Stimulated activated effector memory CD8-positive, alpha-beta T cell treated with anti-CD3 and anti-CD28 coated beads, Interleukin-12 subunit alpha, Interleukin-12 subunit beta, amount 100 ng/mL, for 72 hours (primary cell): ENCODE measurements at regions not wholly inside any gene's neighbourhood (a gene's known extent, or its start where the extent isn't known, plus 50 kb on each side); places are given as distances from the start of the nearest gene placed in this dataset.
"Not testable (repeated sequence)": the region's sequence is repeated elsewhere in the genome, so short reads cannot be mapped to it uniquely, and the experiment has no call there.

ENCODE experiments used
- ATAC-seq: fragments of 150-1000 bp; cut with Tn5 transposase; 2 replicates; pipeline ENCODE4 v1.10.0; 2021
- DNase-seq, 2 donors: peaks; one replicate each; pipeline ENCODE4 v3.0.0; 2021 to 2022; ENCODE audit warnings: low spot score in 2 of 2
- H3K27ac Mint-ChIP-seq: one replicate; pipeline ENCODE4 v1.8.0; 2022; ENCODE audit warnings: mild to moderate bottlenecking, mixed read lengths
- H3K36me3 Mint-ChIP-seq: one replicate; pipeline ENCODE4 v1.8.0; 2022; ENCODE audit warnings: mild to moderate bottlenecking, mixed read lengths
- H3K4me1 Mint-ChIP-seq: one replicate; pipeline ENCODE4 v1.8.0; 2022; ENCODE audit warnings: mixed read lengths
- H3K4me3 Mint-ChIP-seq: one replicate; pipeline ENCODE4 v1.8.0; 2022; ENCODE audit warnings: mild to moderate bottlenecking, mixed read lengths
- H3K9me3 Mint-ChIP-seq: one replicate; pipeline ENCODE4 v1.8.0; 2022; ENCODE audit warnings: mixed read lengths

DNA sequence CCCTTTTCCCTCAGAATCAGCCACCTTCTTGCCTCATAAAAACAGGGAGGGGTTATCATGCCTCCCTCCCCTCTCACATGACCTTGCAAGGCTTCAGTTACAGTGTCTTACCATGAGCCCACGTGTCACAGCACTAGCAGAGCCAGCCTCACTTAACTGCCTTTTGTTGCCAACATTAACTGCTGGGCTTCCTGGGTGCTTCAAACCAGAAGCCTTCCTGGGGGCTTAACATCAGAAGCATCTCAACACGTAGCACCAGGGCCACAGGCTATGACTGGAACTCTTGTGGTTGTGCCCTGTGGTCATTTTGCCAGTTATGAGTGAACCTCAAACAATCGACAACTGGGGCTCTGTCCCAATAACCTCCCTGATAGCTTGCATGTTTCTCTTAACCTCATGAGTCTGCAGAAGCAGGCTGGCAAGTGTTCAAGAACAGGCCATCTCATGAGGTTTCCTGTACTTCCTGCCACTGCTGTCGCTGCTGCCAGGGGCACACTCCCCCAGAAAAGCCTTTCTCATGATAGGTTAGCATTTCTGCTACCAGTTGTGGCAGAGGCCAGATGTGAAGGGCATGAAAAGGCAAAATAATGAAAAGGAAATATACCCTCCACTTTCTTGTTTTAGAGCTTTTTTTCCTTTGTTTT, 132.2 kb downstream of the GLUL start:
- peak; percentile 36 to 84 for DNase-seq

DNA sequence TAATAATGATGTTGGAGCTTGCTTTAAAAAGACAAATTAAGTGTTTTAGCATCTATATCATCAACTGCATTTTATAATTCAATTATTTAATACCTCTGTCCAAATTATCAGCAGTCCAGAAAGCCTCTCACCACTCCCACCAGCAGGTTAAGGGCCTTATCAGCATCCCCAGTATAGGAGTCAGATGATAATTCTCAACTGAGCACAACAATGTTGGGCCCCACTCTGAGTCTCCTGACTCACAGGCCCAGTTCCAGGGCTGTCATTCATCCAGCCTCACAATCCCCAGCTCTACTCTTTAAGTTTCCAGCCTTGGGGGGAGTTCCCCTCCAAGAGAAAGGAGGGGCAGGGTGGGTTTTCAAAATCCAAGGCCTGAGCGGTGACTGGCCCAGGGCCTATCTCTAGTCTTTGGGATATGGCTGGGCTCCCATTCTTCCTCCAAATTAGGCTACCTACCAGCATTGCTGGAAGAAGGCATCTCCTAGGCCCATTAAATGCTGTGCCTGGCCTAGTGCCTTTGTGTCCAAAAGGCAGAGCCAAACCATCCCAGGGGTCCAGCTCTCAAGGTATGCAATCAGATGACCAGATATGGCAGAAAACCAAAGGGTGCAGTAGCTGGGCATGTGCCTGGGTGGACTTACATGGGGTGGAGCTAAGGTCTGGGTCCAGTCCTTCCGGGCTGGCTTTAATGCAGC, 134.1 kb downstream of the GLUL start:
- DNase-seq (no peak), ATAC-seq (no peak)
- H3K36me3 Mint-ChIP-seq: no peaks in the 10 kb centered on the region
- peaks cover 4% of the 10 kb centered on the region for H3K9me3 Mint-ChIP-seq
- H3K27ac Mint-ChIP-seq: peak overlapping the region; percentile 77
- H3K4me3 Mint-ChIP-seq: no peak overlapping the region
- H3K4me1 Mint-ChIP-seq: peaks cover 49% of the 10 kb centered on the region

More for the DNA sequence above, 132.2 kb downstream of the GLUL start:
- peak; percentile 98 for ATAC-seq
- Mint-ChIP-seq H3K9me3 (peaks cover 4% of the 10 kb centered on the region), H3K4me1 (peaks cover 47% of the 10 kb centered on the region), H3K4me3 (peak overlapping the region; percentile 66), H3K27ac (peak overlapping the region; percentile 96), H3K36me3 (no peaks in the 10 kb centered on the region)

DNA sequence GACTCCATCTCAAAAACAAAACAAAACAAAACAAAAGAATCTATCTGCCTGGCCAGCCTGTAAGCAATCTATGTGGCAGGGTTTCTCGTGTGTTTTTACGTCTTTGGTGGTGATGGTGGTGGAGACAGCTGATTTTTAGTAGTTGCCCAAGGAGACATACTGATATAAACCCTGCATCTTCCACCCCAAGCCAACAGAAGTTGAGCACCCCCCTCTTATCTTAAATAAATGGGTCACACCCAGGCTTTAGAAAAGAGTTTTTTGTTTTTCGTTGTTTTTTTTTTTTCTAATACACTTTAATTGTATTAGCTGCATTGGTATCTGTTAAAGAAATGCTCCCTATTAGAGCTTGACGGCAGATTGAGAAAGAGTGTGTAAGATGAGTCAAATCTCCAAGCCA, 134.7 kb downstream of the GLUL start:
- Mint-ChIP-seq H3K4me1 (peaks cover 43% of the 10 kb centered on the region), H3K27ac (peak overlapping the region; percentile 77), H3K9me3 (peaks cover 4% of the 10 kb centered on the region), H3K36me3 (no peaks in the 10 kb centered on the region), H3K4me3 (no peak overlapping the region)
- DNase-seq: no peak
- ATAC-seq: no peak

DNA sequence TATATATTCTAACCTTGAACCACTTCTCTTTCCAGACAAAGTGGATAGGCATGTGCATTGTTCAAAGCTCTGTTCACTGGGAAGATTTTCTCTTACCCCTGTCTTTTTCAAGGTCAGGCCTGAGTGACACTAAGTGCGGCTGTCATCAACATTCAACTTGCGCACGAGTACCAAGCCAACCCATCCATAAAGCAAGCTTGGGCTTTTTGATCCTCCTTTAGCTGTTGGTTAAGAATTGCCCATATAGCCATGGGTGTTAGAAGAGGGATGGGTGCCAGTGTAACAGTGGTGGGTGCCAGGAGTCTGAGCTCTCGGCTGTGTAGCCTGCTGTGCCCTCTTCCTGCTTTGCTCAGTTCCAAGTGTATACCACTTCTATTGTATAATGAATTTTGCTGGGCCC, 136.1 kb downstream of the GLUL start:
- Mint-ChIP-seq H3K36me3 (no peaks in the 10 kb centered on the region), H3K27ac (no peak overlapping the region), H3K4me3 (no peak overlapping the region)

DNA sequence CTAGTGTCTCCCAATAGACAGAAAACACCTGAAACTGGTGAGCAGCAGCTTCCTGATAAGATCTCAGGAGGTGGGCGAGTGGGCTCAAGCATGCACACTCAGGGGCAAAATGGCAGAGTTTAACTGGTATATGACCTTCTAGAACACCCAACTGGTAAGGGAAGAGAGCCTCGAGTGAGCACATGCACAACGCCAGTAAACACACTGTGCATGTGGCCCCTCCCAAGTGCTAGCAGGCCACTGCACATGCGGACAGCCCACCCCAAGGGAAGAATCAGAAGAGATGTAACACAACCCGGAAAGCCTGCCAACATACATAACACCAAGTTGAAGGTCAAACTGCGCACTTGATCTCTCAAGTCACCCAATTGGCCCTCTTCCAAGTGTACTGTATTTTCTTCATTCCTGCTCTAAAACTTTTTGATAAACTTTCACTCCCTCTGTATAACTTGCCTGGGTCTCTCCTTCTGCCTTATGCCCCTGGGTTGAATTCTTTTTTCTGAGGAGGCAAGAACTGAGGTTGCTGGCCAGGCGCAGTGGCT, 138.2 kb downstream of the GLUL start:
- DNase-seq: no peak
- Mint-ChIP-seq H3K36me3 (peaks cover 7% of the 10 kb centered on the region), H3K9me3 (no peaks in the 10 kb centered on the region), H3K27ac (no peak overlapping the region), H3K4me3 (no peak overlapping the region), H3K4me1 (peaks cover 29% of the 10 kb centered on the region)
- no peak for ATAC-seq

More for the DNA sequence above, 136.1 kb downstream of the GLUL start:
- H3K4me1 Mint-ChIP-seq: peaks cover 29% of the 10 kb centered on the region
- ATAC-seq: no peak
- peaks cover 4% of the 10 kb centered on the region for H3K9me3 Mint-ChIP-seq
- no peak for DNase-seq

DNA sequence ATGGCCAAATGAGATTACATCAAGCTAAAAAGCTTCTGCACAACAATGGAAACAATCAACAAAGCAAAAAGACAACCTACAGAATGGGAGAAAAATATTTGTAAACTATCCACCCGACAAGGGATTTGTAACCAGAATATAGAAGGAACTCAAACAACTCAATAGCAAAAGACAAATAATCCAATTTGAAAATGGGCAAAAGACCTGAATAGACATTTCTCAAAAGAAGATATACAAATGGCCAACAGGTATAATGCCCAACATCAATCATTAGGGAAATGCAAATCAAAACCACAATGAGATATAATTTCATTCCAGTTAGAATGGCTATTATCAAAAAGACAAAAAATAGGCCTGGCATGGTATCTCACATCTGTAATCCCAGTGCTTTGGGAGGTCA, 140.0 kb downstream of the GLUL start:
- H3K36me3 Mint-ChIP-seq: peaks cover 7% of the 10 kb centered on the region
- no peak overlapping the region for H3K4me3 Mint-ChIP-seq
- no peaks in the 10 kb centered on the region for H3K9me3 Mint-ChIP-seq
- ATAC-seq: no peak
- H3K4me1 Mint-ChIP-seq: peaks cover 31% of the 10 kb centered on the region
- H3K27ac Mint-ChIP-seq: no peak overlapping the region
- DNase-seq: no peak

DNA sequence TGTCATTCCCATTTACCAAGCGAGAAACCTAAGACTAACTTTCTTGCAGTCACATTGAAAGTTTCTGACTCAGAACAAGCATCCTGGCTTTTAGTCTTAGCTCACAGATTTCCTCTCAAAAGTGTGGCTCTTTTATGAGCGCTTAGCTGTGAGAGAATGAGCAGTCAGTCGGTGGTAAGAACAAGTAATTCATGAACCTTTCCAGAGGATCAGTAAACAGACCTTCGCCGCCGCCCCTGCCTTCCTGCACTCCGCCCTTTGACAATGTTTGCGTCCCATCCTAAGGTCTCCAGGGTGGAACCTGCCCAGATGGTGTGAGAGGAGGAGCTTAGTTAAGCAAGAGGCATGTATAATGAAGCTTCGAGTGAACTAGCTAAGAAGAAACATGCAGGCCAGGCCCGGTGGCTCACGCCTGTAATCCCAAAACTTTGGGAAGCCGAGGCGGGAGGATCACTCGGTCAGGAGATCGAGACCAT, 142.4 kb downstream of the GLUL start:
- peak in 1 of 2 donors; percentile 72 for DNase-seq
- H3K4me1 Mint-ChIP-seq: peaks cover 31% of the 10 kb centered on the region
- H3K36me3 Mint-ChIP-seq: peaks cover 7% of the 10 kb centered on the region
- H3K9me3 Mint-ChIP-seq: no peaks in the 10 kb centered on the region
- peak overlapping the region; percentile 86 for H3K27ac Mint-ChIP-seq
- ATAC-seq: peak; percentile 94
- H3K4me3 Mint-ChIP-seq: peak overlapping the region; percentile 48

DNA sequence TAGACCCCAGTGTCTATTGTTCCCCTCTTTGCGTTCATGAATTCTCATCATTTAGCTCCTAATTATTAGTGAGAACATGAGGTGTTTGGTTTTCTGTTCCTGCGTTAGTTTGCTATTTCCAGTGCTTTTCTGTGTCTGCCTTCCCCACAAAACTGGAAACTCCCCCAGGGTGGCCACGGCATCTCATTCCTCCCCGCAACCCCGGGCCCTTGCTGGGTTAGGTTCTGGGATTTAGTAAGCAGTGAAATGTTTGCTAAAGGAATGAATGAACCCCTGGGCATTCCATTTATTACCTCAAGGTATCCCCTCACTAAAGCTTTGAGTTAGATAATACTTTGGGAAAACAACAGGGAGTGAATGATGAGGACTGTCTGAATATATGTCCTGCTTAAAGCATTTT, 142.9 kb downstream of the GLUL start:
- ATAC-seq (peak; percentile 78), DNase-seq (peak in 1 of 2 donors; percentile 85)
- peaks cover 7% of the 10 kb centered on the region for H3K36me3 Mint-ChIP-seq
- no peaks in the 10 kb centered on the region for H3K9me3 Mint-ChIP-seq
- H3K4me1 Mint-ChIP-seq: peaks cover 31% of the 10 kb centered on the region
- peak overlapping the region; percentile 86 for H3K27ac Mint-ChIP-seq
- H3K4me3 Mint-ChIP-seq: peak overlapping the region; percentile 48

DNA sequence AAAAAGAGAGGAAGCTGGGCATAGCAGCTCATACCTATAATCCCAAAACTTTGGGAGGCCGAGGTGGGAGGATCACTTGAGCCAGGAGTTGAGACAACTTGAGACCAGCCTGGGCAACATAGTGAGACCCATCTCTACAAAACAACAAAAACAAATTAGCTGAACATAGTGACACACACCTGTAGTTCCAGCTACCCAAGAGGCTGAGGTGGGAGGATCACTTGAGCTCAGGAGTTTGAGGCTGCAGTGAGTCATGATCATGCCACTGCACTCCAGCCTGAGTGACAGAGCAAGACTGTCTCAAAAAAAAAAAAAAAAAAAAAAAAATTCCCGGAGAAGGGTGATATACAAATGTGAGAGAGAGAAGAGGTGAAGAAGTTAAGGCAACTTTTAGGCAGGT, 143.8 kb downstream of the GLUL start:
- peaks cover 26% of the 10 kb centered on the region for H3K4me1 Mint-ChIP-seq
- ATAC-seq, H3K9me3 Mint-ChIP-seq, H3K36me3 Mint-ChIP-seq, DNase-seq, H3K27ac Mint-ChIP-seq: not testable (repeated sequence)
- peak overlapping the region; percentile 48 for H3K4me3 Mint-ChIP-seq

DNA sequence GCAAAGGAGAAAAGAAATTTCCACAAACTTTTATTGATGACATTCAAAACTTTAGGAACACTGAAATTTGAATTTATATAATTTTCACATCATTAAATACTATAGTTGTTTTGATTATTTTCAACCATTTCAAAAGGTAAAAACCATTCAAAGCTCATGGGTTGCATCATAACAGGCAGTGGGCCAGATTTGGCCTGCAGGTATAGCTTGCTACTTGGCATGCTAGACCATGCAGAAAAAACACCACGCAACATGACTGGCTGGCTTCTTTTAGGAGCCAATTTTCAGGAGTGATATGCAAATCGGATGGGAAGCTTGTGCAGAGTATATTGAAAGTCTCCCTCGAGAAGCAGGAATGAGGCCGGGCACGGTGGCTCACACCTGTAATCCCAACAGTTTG, 144.8 kb downstream of the GLUL start:
- Mint-ChIP-seq H3K27ac (no peak overlapping the region), H3K36me3 (peaks cover 7% of the 10 kb centered on the region), H3K4me3 (no peak overlapping the region), H3K9me3 (no peaks in the 10 kb centered on the region), H3K4me1 (peaks cover 26% of the 10 kb centered on the region)
- ATAC-seq (no peak), DNase-seq (no peak)

DNA sequence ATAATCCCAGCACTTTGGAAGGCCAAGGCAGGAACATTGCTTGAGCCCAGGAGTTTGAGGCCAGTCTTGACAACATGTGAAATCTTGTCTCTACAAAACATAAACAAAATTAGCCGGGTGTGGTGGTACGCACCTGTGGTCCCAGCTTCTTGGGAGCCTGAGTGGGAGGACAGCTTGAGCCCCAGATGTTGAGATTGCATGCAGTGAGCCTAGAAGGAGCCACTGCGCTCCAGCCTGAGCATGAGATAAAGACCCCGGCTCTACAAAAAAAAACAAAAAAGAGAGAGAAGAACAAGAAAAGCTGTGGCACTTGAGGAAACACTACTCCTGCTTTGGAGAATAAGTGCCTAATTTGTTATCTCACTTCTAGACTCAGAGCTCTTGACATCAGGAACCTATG, 146.6 kb downstream of the GLUL start:
- DNase-seq: no peak
- Mint-ChIP-seq H3K4me3 (no peak overlapping the region), H3K9me3 (no peaks in the 10 kb centered on the region), H3K36me3 (peaks cover 7% of the 10 kb centered on the region), H3K27ac (no peak overlapping the region), H3K4me1 (peaks cover 23% of the 10 kb centered on the region)
- no peak for ATAC-seq

DNA sequence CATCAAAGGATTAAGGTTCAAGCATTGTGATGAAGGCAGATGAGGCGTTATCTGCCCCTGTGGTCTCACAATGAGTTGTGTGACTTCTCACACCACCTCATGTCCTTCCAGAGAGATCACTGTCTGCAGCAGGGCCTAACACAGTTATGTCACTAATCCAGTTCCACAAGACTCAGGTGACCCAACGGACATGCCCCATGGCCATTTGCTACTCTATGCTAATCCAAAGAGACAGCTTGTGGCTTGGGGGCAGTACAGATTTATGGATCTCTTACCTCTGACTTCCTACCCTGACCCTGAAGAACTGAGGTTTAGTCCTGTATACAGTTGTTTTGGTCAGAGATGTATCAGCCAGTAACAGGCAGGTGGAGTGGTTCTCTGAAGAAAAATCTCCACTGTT, 147.1 kb downstream of the GLUL start:
- no peak overlapping the region for H3K4me3 Mint-ChIP-seq
- peaks cover 7% of the 10 kb centered on the region for H3K36me3 Mint-ChIP-seq
- DNase-seq (no peak), ATAC-seq (no peak)
- H3K27ac Mint-ChIP-seq: no peak overlapping the region
- H3K9me3 Mint-ChIP-seq: no peaks in the 10 kb centered on the region
- H3K4me1 Mint-ChIP-seq: peaks cover 18% of the 10 kb centered on the region

DNA sequence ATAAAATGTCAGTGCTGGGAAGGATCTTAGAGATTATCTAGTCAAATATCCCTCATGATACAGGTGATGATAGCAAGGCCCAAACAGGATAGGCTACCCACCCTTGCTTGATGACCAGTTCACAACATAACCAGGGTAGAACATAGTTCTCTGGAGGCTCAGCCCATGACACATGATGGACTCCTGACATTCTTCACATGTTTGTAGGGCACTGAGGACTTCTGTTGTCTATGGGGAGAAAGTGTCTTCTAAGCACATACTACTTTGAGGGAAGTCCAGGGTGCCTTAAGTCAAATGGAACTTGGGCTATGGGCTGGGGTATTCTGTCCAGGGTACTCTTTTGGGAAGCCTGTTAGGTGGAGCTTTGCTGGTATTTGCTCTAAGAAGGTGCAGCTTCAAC, 148.9 kb downstream of the GLUL start:
- Mint-ChIP-seq H3K4me3 (no peak overlapping the region), H3K36me3 (no peaks in the 10 kb centered on the region), H3K9me3 (no peaks in the 10 kb centered on the region), H3K27ac (no peak overlapping the region), H3K4me1 (peaks cover 4% of the 10 kb centered on the region)
- ATAC-seq: no peak
- DNase-seq: no peak

DNA sequence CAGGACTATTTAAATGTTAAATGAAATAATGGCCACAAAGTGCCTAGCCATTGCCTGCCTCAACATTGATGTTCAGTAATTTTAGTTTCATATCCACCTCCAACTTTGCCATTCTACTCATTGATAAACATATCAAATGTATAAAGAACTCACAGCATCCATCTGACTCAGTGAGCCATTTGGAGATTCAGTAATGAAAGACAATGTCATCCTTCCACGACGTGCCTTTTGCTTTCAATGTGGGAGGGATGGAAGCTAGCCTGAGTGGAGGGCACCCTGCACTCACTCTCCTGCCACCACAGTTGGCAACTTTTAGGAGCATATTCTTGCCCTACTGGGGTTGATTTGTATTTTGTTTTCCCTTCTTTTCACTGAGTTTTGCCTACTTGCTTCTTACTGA, 151.5 kb downstream of the GLUL start:
- Mint-ChIP-seq H3K36me3 (no peaks in the 10 kb centered on the region), H3K4me3 (no peak overlapping the region), H3K9me3 (no peaks in the 10 kb centered on the region), H3K27ac (no peak overlapping the region), H3K4me1 (peaks cover 18% of the 10 kb centered on the region)
- no peak for DNase-seq
- ATAC-seq: no peak

DNA sequence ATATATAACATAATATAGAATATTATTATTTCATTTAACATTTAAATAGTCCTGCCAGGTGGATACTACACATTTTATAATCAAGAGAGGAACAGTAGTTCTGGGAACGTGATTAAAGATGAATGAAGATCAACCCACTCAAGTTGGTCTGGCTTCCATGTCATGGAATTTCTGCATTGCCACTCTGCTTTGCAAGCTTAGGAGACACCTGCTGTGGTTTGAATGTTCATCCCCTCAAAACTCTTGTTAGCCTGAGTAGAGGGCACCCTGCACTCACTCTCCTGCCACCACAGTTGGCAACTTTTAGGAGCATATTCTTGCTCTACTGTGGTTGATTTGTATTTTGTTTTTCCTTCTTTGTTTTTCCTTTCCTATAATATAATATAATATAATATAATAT, 153.2 kb downstream of the GLUL start:
- H3K4me1 Mint-ChIP-seq: peaks cover 18% of the 10 kb centered on the region
- ATAC-seq: no peak
- H3K9me3 Mint-ChIP-seq: no peaks in the 10 kb centered on the region
- no peaks in the 10 kb centered on the region for H3K36me3 Mint-ChIP-seq
- DNase-seq: no peak
- no peak overlapping the region for H3K4me3 Mint-ChIP-seq
- H3K27ac Mint-ChIP-seq: no peak overlapping the region

DNA sequence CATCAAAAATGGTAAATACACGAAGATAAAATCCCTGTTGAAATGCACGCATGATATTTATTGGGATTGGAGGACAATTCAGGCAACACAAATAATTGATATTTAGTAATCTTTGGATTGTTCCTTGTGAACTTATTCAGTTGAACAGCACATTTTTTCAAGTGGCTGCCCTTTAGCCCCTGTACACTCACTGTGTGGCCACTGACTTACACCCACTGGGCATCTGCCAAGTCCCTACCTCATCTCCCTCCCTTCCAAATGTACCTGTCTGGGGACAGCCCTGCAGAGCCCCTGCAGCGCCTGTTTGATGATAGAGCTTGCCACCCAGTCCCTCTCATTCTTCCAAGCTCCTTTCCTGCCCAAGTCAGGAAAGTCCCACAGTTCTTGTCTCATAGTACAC, 154.3 kb downstream of the GLUL start:
- no peak for ATAC-seq
- no peaks in the 10 kb centered on the region for H3K9me3 Mint-ChIP-seq
- no peaks in the 10 kb centered on the region for H3K36me3 Mint-ChIP-seq
- peaks cover 18% of the 10 kb centered on the region for H3K4me1 Mint-ChIP-seq
- H3K27ac Mint-ChIP-seq: no peak overlapping the region
- H3K4me3 Mint-ChIP-seq: no peak overlapping the region
- no peak for DNase-seq
